Endothelial cell of umbilical vein (primary cell): ENCODE measurements at regions not wholly inside any gene's neighbourhood (a gene's known extent, or its start where the extent isn't known, plus 50 kb on each side); places are given as distances from the start of the nearest gene placed in this dataset.

Experiments used
- CTCF ChIP-seq, 2 donors: IDR thresholded peaks; 1 replicate in 1 of 2; 2 replicates in 1 of 2; pipeline ENCODE4 v1.5.1; 2011; ENCODE audit warnings: low read length in 2 of 2, mild to moderate bottlenecking in 2 of 2, moderate library complexity in 2 of 2, control low read depth in 1 of 2, inconsistent platforms in 1 of 2, low read depth in 1 of 2; ENCODE audit not compliant: insufficient read depth in 1 of 2; ENCODE audit errors: extremely low read depth in 1 of 2
- EZH2 ChIP-seq: IDR thresholded peaks from 2 replicates; pipeline ENCODE4 v1.6.1; 2012; ENCODE audit warnings: borderline replicate concordance, low read depth, mild to moderate bottlenecking, moderate library complexity, low read length, inconsistent platforms; ENCODE audit not compliant: severe bottlenecking
- FOS ChIP-seq: IDR thresholded peaks from 2 replicates; pipeline ENCODE4 v1.6.1; 2011; ENCODE audit warnings: mild to moderate bottlenecking, low read length, moderate library complexity, borderline replicate concordance; ENCODE audit not compliant: insufficient read depth
- GATA2 ChIP-seq: IDR thresholded peaks from 2 replicates; pipeline ENCODE4 v1.7.0; 2011; ENCODE audit warnings: low read depth, mild to moderate bottlenecking, moderate library complexity, mixed read lengths, low read length; ENCODE audit not compliant: insufficient read length, insufficient read depth
- JUN ChIP-seq: IDR thresholded peaks from 2 replicates; pipeline ENCODE4 v1.6.1; 2011; ENCODE audit warnings: borderline replicate concordance, low read depth; ENCODE audit not compliant: insufficient read length, insufficient read depth
- MAX ChIP-seq: IDR thresholded peaks from 2 replicates; pipeline ENCODE4 v1.6.1; 2011; ENCODE audit not compliant: insufficient read depth, insufficient read length
- MYC ChIP-seq: IDR thresholded peaks from one replicate; pipeline ENCODE4 v1.6.1; 2011; ENCODE audit warnings: mild to moderate bottlenecking, low read depth, low read length
- POLR2A ChIP-seq: IDR thresholded peaks from 2 replicates; pipeline ENCODE4 v1.6.1; 2012; ENCODE audit warnings: low read depth, mild to moderate bottlenecking, control low read depth, low read length
- POLR2AphosphoS5 ChIP-seq: IDR thresholded peaks from 2 replicates; pipeline ENCODE4 v1.6.1; 2012; ENCODE audit warnings: low read depth, mild to moderate bottlenecking, control low read depth, low read length, moderate library complexity; ENCODE audit not compliant: insufficient read depth

- TF ChIP-seq CTCF (IDR thresholded peaks at IDR 0.05; ENCODE audit: extremely low read depth in 1 of 2, insufficient read depth in 1 of 2, low read depth in 1 of 2, low read length in 2 of 2) = no peak
- no peak for TF ChIP-seq POLR2AphosphoS5
- TF ChIP-seq POLR2A = no peak
- no peak for TF ChIP-seq EZH2
- no peak for TF ChIP-seq FOS
- no peak for TF ChIP-seq MYC
- TF ChIP-seq GATA2 = no peak
- TF ChIP-seq JUN = no peak
- TF ChIP-seq MAX = no peak
Measured at GRCh38 chr9:22582221-22582620, 135.6 kb downstream of the DMRTA1 start.
